ENCODE measurements at regions not wholly inside any gene's neighbourhood (a gene's known extent, or its start where the extent isn't known, plus 50 kb on each side); places are given as distances from the start of the nearest gene placed in this dataset.
"Not testable (repeated sequence)": the region's sequence is repeated elsewhere in the genome, so short reads cannot be mapped to it uniquely, and the experiment has no call there.

GRCh38 chr5:99314721-99315120, 385.9 kb upstream of the CHD1 start:
- DNase-seq: no peak

- DNase-seq: no peak
These were observed 379.3 kb upstream of the CHD1 start for GRCh38 chr5:99308131-99308530.

DNA sequence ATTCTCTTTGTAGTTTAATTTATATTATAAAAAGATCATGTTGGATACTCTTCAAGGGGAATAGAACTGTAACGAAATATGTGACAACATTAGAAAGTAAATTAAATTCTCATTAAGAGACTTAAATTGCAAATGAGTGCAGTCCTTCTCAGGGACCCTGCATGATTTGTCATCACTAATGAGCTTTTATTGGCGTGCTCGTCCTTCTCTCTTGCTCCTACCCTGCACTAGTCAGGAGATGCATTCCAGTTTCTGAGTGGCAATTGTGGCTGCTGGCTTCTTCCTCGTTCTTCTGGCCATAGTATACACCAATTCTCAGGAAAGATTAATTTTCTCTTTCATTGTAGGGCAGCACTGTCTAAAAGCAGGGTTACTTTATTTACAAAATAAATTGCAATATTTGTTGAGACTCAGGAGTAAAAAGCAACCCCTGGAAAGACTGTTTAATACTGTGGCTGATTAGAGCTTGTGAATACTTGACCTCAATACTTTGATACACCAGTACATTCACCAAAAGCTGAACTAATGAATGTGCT, 376.3 kb upstream of the CHD1 start:
- no peak for DNase-seq

GRCh38 chr5:99285606-99286005, 356.8 kb upstream of the CHD1 start:
- no peak for DNase-seq

GRCh38 chr5:99275128-99275527, 346.3 kb upstream of the CHD1 start:
- DNase-seq: no peak

GRCh38 chr5:99272576-99272975, 343.8 kb upstream of the CHD1 start:
- DNase-seq: no peak

- DNase-seq: no peak
These were observed 330.0 kb upstream of the CHD1 start for GRCh38 chr5:99258819-99259218.

- DNase-seq: no peak
These were observed 319.3 kb upstream of the CHD1 start for GRCh38 chr5:99248066-99248465.

DNA sequence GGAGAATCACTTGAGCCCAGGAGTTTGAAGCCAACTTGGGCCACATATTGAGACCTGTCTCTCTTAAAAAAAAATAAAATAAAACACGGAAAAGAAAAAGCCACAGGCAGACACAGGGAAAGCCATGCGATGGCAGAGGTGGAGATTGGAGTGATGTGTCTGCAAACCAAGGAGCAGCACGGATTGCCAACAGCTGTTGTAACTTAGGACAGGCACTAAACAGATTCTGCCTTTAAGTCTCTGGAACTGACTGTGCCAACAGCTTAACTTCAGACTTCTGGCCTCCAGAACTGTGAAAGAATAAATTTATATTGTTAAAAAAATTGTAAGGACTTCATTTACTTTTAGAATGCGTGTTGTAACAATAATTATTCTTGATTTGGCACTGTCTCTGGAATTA, 318.5 kb upstream of the CHD1 start:
- no peak for DNase-seq

DNA sequence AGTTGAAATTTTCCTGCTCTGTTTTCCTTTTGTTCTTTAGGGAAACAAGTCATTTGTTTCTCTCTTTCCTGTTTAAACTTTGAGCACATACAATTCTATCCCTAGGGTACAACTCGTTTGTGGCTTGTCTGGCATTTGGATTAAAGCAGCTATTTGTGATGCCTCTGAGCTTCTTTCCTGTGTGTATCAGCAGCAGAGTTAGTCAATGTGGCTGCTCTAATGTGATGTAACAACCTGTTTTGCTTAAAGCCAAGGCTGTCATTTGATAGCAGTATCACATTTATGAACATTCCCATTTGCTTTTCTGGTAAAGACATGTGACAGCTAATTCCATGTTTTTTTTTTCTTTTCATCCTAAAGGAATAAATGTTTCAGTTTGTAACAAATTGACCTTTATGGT, 314.3 kb upstream of the CHD1 start:
- no peak for DNase-seq

DNA sequence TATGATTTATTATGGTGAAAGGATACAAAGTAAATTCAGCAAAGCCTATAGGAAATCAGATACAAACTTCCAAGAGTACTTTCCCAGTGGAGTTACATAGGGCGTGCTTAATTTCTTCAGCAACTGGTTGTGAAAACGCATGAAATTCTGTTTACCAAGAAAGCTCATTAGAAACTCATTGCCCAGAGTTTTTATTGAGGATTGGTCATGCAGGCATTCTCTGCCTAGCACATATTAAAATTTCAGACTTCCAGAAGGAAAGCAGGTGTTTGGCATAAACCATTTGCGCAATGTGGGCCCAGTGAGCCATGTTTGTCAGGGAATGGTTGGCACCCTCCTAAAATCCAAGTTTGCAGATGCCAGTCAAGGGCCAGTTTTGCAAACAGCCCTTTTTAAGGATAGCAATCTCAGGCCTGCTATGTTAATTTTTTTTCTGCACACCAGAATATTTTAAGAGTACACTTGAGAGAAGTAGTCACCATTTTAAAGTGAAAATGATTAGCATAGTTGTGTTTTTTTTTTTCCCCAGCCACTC, 311.1 kb upstream of the CHD1 start:
- DNase-seq: no peak

DNA sequence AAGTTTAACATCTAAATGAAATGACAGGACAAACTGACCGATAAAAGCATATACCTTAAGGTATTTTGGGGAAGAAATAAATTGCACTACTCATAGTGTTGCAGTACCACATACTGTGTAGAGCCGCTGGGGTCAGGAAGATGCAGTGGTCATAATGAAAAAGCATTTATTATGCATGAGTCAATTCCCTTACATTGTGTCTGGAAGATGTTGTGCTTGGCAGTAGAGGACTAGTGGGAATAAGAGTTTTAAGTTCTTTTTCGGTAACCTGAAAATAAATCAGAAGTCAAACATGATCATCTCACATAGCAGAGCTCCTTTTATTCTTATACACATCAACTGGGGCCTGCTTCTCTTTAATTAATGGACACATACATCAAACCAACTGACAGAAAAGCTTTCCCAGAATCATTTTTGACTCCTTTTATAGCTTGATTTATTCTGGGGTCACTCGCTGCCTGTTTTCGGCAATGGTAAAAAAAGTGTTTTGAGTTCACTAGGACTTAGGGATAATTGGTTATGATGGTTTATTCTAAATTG, 262.5 kb upstream of the CHD1 start:
- DNase-seq: no peak

GRCh38 chr5:99187611-99188010, 258.8 kb upstream of the CHD1 start:
- DNase-seq: no peak

DNA sequence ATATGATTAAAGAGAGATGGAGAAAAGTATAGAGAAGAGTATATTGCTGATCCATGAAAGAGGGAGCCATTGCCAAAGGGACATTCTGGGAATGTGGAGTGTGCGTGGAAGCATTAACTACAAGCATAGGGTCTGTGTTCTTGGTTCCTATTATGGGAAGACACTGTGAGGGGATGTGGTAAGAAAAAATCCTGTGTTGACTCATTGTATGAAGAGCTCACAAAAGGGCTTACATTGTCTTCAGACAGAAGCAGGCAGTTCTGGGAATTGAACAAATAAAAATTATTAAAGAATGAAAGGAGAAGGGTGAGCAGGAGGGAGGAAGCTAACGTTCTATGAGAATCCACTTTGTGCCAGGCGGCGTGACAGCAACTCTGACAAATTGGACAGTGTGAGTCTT, 250.4 kb upstream of the CHD1 start:
- DNase-seq: no peak

DNA sequence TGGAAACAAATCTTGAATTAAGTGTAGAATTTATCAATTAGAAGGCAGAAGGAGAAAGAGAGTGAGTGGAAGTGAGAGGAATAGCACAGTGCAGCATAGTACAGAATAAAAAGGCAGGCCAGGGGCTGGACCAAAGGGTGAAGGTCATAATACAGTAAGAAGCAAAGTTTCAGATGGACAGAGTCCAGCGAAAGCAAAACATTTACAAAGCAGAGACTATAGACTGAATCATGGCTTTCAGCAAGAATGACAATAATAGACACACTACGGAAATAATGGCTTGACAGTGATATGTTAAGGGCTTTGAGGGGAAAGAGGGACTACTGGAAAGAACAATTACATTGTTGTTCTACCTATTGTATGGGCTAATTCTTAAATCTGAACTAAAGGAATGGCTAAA, 249.0 kb upstream of the CHD1 start:
- DNase-seq: no peak

- DNase-seq: no peak
These were observed 247.4 kb upstream of the CHD1 start for GRCh38 chr5:99176186-99176585.

DNA sequence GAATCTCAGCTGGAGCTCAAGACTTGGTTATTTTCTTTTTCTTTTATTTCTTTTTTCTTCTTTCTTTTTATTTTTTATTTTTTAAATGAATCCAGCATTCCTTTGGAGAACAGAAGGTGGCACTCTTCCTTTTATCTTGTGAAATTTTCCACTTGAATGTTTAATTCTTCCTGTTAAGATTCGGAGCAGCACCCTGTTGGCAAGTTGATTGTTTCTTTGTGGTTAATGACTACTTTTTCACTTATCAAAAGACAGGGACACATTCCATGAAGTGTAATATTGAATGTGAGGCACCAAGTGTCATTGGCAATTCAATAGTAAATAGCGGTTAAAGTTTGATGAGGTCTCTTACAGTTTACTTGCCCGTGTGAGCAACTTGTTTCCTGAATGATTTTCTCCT, 240.5 kb upstream of the CHD1 start:
- no peak for DNase-seq

GRCh38 chr5:99161538-99161937, 232.7 kb upstream of the CHD1 start:
- DNase-seq: not testable (repeated sequence)

DNA sequence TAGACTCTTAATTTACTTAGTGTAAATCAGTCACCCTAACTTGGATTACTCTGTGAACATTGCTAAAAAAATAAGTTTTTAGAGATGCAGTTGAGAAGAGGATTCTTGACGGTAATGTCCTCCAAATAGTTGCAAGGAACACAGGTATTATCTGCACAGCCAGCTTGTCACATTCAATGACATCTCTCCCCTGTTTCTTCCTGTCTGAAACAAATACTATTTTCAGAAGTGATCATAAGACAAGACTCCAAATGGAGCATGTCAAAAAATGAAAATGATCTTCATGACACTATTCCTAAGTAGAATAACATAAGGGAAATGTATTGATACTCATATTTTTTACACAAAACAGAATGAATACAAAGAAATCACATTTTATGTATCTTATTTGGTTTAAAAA, 227.9 kb upstream of the CHD1 start:
- no peak for DNase-seq

GRCh38 chr5:99143283-99143795, 214.5 kb upstream of the CHD1 start:
- not testable (repeated sequence) for DNase-seq

DNA sequence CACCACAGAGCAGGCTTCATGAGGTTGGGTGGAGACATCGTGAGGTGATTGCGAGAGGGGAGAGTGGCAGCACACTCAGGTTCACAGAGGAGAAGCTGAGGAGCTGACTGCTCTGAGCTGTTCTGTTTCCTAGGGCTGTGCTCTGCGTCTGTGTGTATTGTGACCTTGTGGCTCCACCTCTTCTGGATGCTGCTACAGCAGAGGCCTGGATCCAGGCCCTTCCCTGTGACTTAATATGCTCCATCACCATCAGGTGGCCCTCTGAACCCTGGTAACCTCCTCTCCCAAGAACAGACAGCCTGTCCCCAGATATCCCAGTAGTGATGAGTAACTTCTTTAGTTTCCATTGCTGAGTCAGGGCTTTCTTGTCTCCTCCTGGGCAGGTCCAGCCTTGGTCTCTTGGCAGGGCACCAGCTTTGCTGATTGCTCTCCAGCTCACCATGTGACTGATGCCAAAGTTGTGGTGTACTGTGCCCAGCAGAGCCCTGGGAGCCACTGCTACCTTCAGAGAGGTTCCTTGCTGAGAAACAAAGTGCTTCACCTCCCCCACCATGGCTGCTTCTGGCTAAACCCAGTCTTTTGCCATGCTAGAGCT, 212.8 kb upstream of the CHD1 start:
- no peak for DNase-seq

GRCh38 chr5:99138911-99139310, 210.1 kb upstream of the CHD1 start:
- no peak for DNase-seq

DNA sequence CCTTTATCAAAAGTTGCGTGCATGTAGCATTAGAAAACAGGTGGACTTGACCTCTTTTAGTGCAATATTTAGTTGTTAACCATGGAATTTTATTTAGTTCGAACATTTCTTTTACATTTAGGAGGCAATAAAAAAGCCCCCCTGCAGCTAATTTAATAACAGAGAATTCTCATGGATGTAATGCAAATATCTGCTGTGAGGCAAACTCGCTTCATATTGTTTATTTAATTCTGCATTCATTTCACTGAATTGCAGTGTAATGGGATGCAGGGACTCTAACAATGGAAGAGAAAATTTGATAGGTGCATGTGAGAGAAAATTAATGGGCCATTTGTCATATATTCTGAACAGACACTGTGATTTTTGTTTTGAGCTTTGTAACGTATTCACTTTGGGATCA, 205.1 kb upstream of the CHD1 start:
- DNase-seq: no peak

Data from renal pelvis (tissue), 1 donor.